ENCODE measurements at regions not wholly inside any gene's neighbourhood (a gene's known extent, or its start where the extent isn't known, plus 50 kb on each side); places are given as distances from the start of the nearest gene placed in this dataset.

GRCh38 chr2:8235419-8235818, 446.4 kb upstream of the ID2 start:
- no peak for TF ChIP-seq CTCF (IDR thresholded peaks at IDR 0.05; ENCODE audit: poor library complexity, severe bottlenecking)
- TF ChIP-seq EP300 (conservative IDR thresholded peaks at IDR 0.05; ENCODE audit: poor library complexity, severe bottlenecking): no peak
- TF ChIP-seq REST (IDR thresholded peaks at IDR 0.05; ENCODE audit: borderline replicate concordance): no peak
- no peak for TF ChIP-seq MXI1 (conservative IDR thresholded peaks at IDR 0.05; ENCODE audit: poor library complexity, severe bottlenecking)
- TF ChIP-seq TAF1 (IDR thresholded peaks at IDR 0.05; ENCODE audit: low read depth): no peak
- TF ChIP-seq EZH2 (IDR thresholded peaks at IDR 0.05; ENCODE audit: borderline replicate concordance, insufficient read depth, low read length, poor library complexity, severe bottlenecking): no peak
- TF ChIP-seq RAD21 (conservative IDR thresholded peaks at IDR 0.05): no peak
- no peak for TF ChIP-seq POLR2AphosphoS5 (IDR thresholded peaks at IDR 0.05)
- TF ChIP-seq SMC3 (conservative IDR thresholded peaks at IDR 0.05; ENCODE audit: poor library complexity): no peak
- no peaks in the 10 kb centered on the region for H3K36me3 ChIP-seq (ENCODE audit: insufficient read depth, low read length)
- H3K4me2 ChIP-seq (ENCODE audit: low read length): no peak overlapping the region

GRCh38 chr2:8236391-8236790, 445.5 kb upstream of the ID2 start:
- H3K9me3 ChIP-seq (ENCODE audit: low read length): no peaks in the 10 kb centered on the region
- H3K36me3 ChIP-seq (ENCODE audit: insufficient read depth, low read length): no peaks in the 10 kb centered on the region
- H3K9me2 ChIP-seq (ENCODE audit: insufficient read depth, low read length): no peaks in the 10 kb centered on the region
- no peaks in the 10 kb centered on the region for H3K79me2 ChIP-seq (replicated peaks; ENCODE audit: insufficient read depth, low read length)
- no peaks in the 10 kb centered on the region for H3F3A ChIP-seq (ENCODE audit: insufficient read depth, low read length, poor library complexity, severe bottlenecking)
- no peaks in the 10 kb centered on the region for H3K27me3 ChIP-seq (ENCODE audit: insufficient read depth, low read depth, low read length)
- TF ChIP-seq CTCF (IDR thresholded peaks at IDR 0.05; ENCODE audit: poor library complexity, severe bottlenecking): no peak
- TF ChIP-seq POLR2AphosphoS5 (IDR thresholded peaks at IDR 0.05): no peak
- TF ChIP-seq EZH2 (IDR thresholded peaks at IDR 0.05; ENCODE audit: borderline replicate concordance, insufficient read depth, low read length, poor library complexity, severe bottlenecking): no peak
- TF ChIP-seq REST (IDR thresholded peaks at IDR 0.05; ENCODE audit: borderline replicate concordance): no peak
- TF ChIP-seq EP300 (conservative IDR thresholded peaks at IDR 0.05; ENCODE audit: poor library complexity, severe bottlenecking): no peak
- H3K4me3 ChIP-seq (ENCODE audit: low read length): no peak overlapping the region
- H3K9ac ChIP-seq (ENCODE audit: low read length): no peak overlapping the region
- no peak overlapping the region for H2AFZ ChIP-seq (ENCODE audit: low read depth, low read length)
- H3K27ac ChIP-seq (ENCODE audit: low read length): no peak overlapping the region
- no peak overlapping the region for H3K4me2 ChIP-seq (ENCODE audit: low read length)
- no peaks in the 10 kb centered on the region for H4K20me1 ChIP-seq (ENCODE audit: insufficient read depth)

More at GRCh38 chr2:8235419-8235818, 446.4 kb upstream of the ID2 start:
- Histone ChIP-seq H3K79me2 (replicated peaks; ENCODE audit: insufficient read depth, low read length) (no peaks in the 10 kb centered on the region), H3K27me3 (ENCODE audit: insufficient read depth, low read depth, low read length) (no peaks in the 10 kb centered on the region), H3K9me2 (ENCODE audit: insufficient read depth, low read length) (no peaks in the 10 kb centered on the region), H3K9me3 (ENCODE audit: low read length) (no peaks in the 10 kb centered on the region), H3K4me3 (ENCODE audit: low read length) (no peak overlapping the region), H3K9ac (ENCODE audit: low read length) (no peak overlapping the region), H2AFZ (ENCODE audit: low read depth, low read length) (no peak overlapping the region), H3K27ac (ENCODE audit: low read length) (no peak overlapping the region), H4K20me1 (ENCODE audit: insufficient read depth) (no peaks in the 10 kb centered on the region), H3F3A (ENCODE audit: insufficient read depth, low read length, poor library complexity, severe bottlenecking) (no peaks in the 10 kb centered on the region)

Data from neural cell (in vitro differentiated cells).